Cardiac fibroblast (primary cell): ENCODE measurements at regions not wholly inside any gene's neighbourhood (a gene's known extent, or its start where the extent isn't known, plus 50 kb on each side); places are given as distances from the start of the nearest gene placed in this dataset.

Source experiments
- DNase-seq, 2 donors: peaks; one replicate each; pipeline versions ENCODE4 v3.0.0 to v3.0.0-alpha.2; 2010; ENCODE audit warnings: low read depth in 2 of 2
- H3K4me3 ChIP-seq, 2 donors: replicated peaks in 1 of 2; 1 replicate in 1 of 2; 2 replicates in 1 of 2; pipeline ENCODE4 v1.5.1; 2011; ENCODE audit warnings: low read depth in 2 of 2, low read length in 2 of 2, mild to moderate bottlenecking in 2 of 2, moderate library complexity in 1 of 2
- TF ChIP-seq, protein P1 (sequence below): IDR thresholded peaks from one replicate; pipeline ENCODE4 v1.5.1; 2011; ENCODE audit warnings: low read depth, mild to moderate bottlenecking, low read length, inconsistent platforms

DNA sequence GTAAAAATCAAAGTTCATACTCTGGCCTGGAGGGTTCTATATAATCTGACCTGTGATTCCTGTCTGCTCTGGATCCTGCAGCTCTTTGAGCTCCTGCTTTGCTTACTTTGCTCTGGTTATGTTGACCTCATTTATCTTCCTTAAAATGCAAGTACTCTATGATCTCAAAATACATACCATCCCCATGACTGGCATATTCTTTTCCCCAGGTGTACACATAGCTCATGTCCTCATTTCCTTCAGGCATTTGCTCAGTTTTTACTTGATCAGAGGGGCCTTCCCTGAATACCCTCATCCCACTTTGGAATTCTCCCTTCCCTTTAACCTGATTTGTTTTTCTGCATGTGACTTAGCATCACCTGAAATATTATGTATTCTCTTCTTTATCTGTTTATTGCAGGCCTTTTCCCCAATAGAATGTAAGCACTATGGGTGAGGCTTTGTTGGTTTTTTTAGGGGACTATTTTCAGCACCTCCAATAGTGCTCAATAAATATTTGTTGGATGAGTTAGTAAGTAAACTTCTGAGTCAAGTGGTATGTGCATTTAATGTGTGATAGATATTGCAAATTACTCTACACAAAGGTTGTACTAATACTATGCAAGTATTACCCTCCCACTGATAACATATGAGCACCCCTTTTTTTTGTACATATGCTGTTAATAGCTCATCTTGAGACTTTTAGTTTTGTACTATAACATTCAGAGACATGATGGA is 211.5 kb downstream of the NMUR2 start:
- no peak for DNase-seq
- no peak overlapping the region for H3K4me3 ChIP-seq
- TF ChIP-seq, protein P1, sequence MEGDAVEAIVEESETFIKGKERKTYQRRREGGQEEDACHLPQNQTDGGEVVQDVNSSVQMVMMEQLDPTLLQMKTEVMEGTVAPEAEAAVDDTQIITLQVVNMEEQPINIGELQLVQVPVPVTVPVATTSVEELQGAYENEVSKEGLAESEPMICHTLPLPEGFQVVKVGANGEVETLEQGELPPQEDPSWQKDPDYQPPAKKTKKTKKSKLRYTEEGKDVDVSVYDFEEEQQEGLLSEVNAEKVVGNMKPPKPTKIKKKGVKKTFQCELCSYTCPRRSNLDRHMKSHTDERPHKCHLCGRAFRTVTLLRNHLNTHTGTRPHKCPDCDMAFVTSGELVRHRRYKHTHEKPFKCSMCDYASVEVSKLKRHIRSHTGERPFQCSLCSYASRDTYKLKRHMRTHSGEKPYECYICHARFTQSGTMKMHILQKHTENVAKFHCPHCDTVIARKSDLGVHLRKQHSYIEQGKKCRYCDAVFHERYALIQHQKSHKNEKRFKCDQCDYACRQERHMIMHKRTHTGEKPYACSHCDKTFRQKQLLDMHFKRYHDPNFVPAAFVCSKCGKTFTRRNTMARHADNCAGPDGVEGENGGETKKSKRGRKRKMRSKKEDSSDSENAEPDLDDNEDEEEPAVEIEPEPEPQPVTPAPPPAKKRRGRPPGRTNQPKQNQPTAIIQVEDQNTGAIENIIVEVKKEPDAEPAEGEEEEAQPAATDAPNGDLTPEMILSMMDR = no peak

DNA sequence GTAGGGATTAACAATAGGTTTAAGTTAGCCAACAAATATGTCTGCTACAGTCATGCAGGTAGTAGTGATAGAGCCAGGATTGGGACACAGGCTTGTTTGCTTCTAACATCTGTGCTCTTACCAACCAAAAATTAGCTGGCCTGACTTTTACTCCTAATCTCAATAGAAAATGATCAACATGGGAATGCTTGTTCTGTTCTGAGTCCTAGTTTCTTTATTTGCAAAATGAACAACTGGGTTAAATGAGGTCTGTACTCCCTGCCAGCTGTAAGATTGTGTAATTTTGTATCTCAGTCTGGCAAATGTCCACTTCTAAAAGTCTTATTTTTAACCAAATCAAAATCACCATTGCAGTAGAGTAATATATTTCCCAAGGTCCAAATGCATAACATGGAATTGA is 216.8 kb downstream of the NMUR2 start:
- DNase-seq = no peak
- TF ChIP-seq, protein P1 = no peak
- no peak overlapping the region for H3K4me3 ChIP-seq

DNA sequence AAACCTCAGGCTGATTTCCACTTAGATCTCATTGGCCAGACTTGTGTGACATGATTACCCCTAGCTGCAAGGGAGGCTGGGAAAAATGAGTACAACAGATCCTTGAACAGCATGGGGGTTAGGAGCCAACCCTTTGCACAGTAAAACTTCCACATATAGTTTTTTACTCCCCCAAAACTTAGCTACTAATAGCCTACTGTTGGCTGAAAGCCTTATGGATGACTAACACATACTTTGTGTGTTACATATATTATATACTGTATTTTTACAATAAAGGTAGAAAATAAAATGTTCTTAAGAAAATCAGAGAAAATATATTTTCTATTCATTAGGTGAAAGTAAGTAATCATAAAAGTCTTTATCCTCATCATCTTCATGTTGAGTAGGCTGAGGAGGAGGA is 217.4 kb downstream of the NMUR2 start:
- TF ChIP-seq, protein P1 = no peak
- H3K4me3 ChIP-seq = no peak overlapping the region
- no peak for DNase-seq

DNA sequence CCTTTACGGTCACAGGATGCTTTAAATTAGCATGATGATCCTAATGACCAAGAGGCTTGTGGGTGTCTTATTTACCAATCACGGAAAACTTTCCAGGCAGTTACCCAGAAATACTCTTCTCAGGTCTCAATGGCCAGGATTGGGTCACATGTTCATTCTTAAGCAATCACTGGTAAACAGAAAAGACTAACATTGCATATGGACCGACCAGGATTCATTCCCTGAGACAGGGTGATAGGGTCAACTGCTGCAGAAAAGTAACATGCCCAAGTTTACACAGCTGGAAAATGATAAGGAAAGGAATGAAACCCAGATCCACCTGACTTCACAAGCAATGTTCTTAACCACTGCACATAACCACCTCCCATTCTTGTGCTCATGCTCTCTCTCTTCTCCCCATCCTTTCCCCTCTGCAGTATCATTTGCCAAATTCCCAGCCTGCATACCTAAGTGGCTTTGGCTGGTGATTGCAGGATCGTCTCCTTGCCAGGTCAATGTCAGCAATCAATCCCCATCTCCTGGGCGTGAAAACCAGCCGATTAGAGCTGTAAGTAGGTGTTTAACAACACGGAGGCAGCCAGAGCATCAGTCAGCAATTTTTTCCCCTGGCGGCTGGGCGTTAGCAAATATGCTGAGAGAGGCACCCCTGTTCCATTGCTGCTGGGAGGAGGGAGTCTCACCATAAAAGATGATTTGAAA is 219.4 kb downstream of the NMUR2 start:
- H3K4me3 ChIP-seq = no peak overlapping the region
- DNase-seq = no peak
- TF ChIP-seq, protein P1 = no peak

DNA sequence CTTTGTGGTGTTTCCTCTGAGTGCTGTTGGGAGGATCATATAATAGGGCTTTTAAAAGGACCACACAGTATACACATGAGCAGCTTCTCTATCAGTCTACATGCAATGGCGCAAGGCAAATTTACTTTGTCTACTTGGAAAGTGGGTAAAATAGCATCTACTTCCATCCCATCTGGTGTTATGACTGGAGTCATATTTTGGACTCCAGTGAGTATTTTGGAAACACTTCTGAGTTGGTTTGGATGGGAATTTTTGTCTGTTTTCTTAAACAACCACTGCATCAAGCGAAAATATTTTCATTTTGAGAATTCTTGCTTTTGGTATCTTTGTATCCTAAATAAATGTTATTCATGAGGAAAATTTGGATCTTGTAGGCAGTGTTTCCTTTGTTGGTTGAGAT is 220.8 kb downstream of the NMUR2 start:
- TF ChIP-seq, protein P1 = no peak
- H3K4me3 ChIP-seq = no peak overlapping the region
- DNase-seq = no peak

DNA sequence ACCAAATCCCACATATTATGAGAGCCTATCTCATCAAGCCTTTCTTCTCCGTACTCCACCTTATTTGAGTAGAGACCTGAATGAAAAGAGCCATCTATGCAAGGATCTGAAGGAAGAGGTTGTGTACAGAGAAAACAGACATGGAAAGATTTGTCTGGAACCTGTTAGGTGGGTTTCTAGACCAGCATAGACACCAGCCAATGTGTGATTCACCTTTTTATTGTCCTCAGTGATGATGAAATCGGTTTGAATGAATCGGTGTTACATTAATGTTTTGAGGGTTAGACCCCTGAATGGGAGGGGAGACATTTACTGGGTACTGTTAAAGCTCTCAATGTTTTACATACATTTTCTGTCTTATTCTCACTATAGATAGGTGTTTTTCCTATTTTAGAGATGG is 223.6 kb downstream of the NMUR2 start:
- DNase-seq = no peak
- TF ChIP-seq, protein P1 = no peak
- H3K4me3 ChIP-seq = no peak overlapping the region
